Astrocyte of the spinal cord (primary cell): ENCODE measurements at regions not wholly inside any gene's neighbourhood (a gene's known extent, or its start where the extent isn't known, plus 50 kb on each side); places are given as distances from the start of the nearest gene placed in this dataset.

Experiments used
- DNase-seq: peaks from one replicate; pipeline ENCODE4 v3.0.0; 2011; ENCODE audit warnings: low read depth, low spot score
- H3K4me3 ChIP-seq: 2 replicates; pipeline ENCODE4 v1.5.1; 2011; ENCODE audit warnings: low read depth, mild to moderate bottlenecking, low read length, moderate library complexity
- CTCF ChIP-seq: IDR thresholded peaks from 2 replicates; pipeline ENCODE4 v1.5.1; 2012; ENCODE audit warnings: low read depth, mild to moderate bottlenecking, low read length, inconsistent platforms
- in situ Hi-C: cut with HindIII; loops from 2 replicates; pipeline ENCODE4 v1.10.0; 2017; ENCODE audit warnings: low sequenced_read_pairs

GRCh38 chr3:23656199-23656598 lies 149.6 kb upstream of the UBE2E1 start:
- no peak for TF ChIP-seq CTCF
- no peak overlapping the region for H3K4me3 ChIP-seq
- no peak for DNase-seq
- in situ Hi-C loops, result no loop called here

- no peak for TF ChIP-seq CTCF
- DNase-seq, result no peak
- H3K4me3 ChIP-seq, result no peak overlapping the region
- in situ Hi-C loops, result no loop called here
Measured at GRCh38 chr3:23656821-23657220, 148.9 kb upstream of the UBE2E1 start.

- H3K4me3 ChIP-seq, result no peak overlapping the region
- in situ Hi-C loops, result no loop called here
- no peak for TF ChIP-seq CTCF
- DNase-seq, result no peak
Measured at GRCh38 chr3:23657647-23658046, 148.1 kb upstream of the UBE2E1 start.

- TF ChIP-seq CTCF, result no peak
- DNase-seq, result no peak
- H3K4me3 ChIP-seq, result no peak overlapping the region
- in situ Hi-C loops, result no loop called here
Measured at GRCh38 chr3:23659274-23659673, 146.5 kb upstream of the UBE2E1 start.

- in situ Hi-C loops, result no loop called here
- no peak overlapping the region for H3K4me3 ChIP-seq
- TF ChIP-seq CTCF, result no peak
- no peak for DNase-seq
Measured at GRCh38 chr3:23659840-23660430, 145.8 kb upstream of the UBE2E1 start.

GRCh38 chr3:23662079-23662617 lies 143.6 kb upstream of the UBE2E1 start:
- in situ Hi-C loops, result no loop called here
- no peak for TF ChIP-seq CTCF

More at GRCh38 chr3:23662079-23662617, 143.6 kb upstream of the UBE2E1 start:
- H3K4me3 ChIP-seq, result no peak overlapping the region
- DNase-seq, result no peak
